Rectal smooth muscle tissue (tissue), 1 donor: ENCODE measurements at regions not wholly inside any gene's neighbourhood (a gene's known extent, or its start where the extent isn't known, plus 50 kb on each side); places are given as distances from the start of the nearest gene placed in this dataset.
"Not testable (repeated sequence)": the region's sequence is repeated elsewhere in the genome, so short reads cannot be mapped to it uniquely, and the experiment has no call there.

Experiments
- H3K27ac ChIP-seq: one replicate; pipeline ENCODE4 v1.7.0; 2013; ENCODE audit warnings: low read depth, low read length, inconsistent platforms
- H3K27me3 ChIP-seq: one replicate; pipeline ENCODE4 v1.7.0; 2013; ENCODE audit warnings: low read length; ENCODE audit not compliant: control insufficient read depth, insufficient read depth
- H3K36me3 ChIP-seq: one replicate; pipeline ENCODE4 v1.7.0; 2013; ENCODE audit warnings: low read length; ENCODE audit not compliant: control insufficient read depth, insufficient read depth
- H3K4me1 ChIP-seq: one replicate; pipeline ENCODE4 v1.7.0; 2013; ENCODE audit warnings: low read length; ENCODE audit not compliant: control insufficient read depth, insufficient read depth
- H3K4me3 ChIP-seq: one replicate; pipeline ENCODE4 v1.7.0; 2013; ENCODE audit warnings: low read length
- H3K9ac ChIP-seq: one replicate; pipeline ENCODE4 v1.7.0; 2013; ENCODE audit warnings: low read length

DNA sequence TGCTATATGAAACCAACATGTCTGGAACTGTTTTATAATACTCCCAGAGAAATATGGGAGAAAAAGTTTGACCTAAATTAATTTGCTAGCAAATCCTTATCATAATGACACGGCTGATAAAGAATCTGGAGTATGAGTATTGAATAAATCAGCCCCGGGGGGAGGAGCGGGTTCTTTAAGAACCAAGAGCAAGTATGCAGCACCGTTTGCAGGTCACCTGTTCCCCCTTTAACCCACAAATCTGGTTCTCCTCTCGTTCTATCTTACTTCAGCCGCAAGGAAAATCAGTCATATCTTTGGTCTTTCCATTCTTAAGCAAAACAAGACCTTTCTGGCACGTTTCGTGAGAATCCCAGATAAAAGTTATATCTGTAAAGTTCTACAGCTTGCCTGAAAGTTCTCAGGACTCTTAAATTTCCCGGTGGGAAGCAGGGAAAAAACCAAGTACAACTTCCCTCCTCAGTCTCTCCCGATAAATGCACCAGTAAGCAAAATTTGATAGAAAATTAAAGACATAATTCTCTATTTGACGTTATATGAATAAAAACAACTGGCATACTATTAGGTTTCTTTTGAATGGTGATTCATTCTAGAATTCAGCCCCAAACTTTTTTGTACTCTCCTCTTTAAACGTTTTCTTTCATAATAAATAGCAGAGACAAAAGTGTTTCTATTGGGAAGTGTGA is 348.6 kb downstream of the ZBBX start:
- no peak overlapping the region for H3K27ac ChIP-seq
- no peak overlapping the region for H3K4me3 ChIP-seq
- H3K27me3 ChIP-seq = no peaks in the 10 kb centered on the region
- no peak overlapping the region for H3K9ac ChIP-seq
- H3K36me3 ChIP-seq = no peaks in the 10 kb centered on the region
- H3K4me1 ChIP-seq = no peaks in the 10 kb centered on the region

- Histone ChIP-seq H3K36me3 (no peaks in the 10 kb centered on the region), H3K4me3 (no peak overlapping the region), H3K27me3 (no peaks in the 10 kb centered on the region), H3K9ac (no peak overlapping the region), H3K27ac (no peak overlapping the region), H3K4me1 (no peaks in the 10 kb centered on the region)
Measured at GRCh38 chr3:167030082-167030725, 349.9 kb downstream of the ZBBX start.

DNA sequence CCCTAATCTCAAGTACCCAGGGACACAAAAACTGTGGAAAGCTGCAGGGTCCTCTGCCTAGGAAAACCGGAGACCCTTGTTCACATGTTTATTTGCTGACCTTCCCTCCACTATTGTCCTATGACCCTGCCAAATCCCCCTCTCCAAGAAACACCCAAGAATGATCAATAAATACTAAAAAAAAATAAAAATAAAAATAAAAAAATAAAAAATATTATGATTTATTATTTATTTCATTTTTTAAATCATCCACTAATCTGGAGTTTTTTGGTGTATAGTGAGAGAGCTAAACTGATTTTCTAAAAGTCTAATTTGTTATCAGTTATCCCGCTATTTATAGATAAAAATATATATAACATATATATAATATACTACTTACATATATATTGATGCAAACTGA is 360.6 kb downstream of the ZBBX start:
- H3K36me3 ChIP-seq, H3K4me1 ChIP-seq, H3K27me3 ChIP-seq, H3K9ac ChIP-seq, H3K27ac ChIP-seq, H3K4me3 ChIP-seq: not testable (repeated sequence)

DNA sequence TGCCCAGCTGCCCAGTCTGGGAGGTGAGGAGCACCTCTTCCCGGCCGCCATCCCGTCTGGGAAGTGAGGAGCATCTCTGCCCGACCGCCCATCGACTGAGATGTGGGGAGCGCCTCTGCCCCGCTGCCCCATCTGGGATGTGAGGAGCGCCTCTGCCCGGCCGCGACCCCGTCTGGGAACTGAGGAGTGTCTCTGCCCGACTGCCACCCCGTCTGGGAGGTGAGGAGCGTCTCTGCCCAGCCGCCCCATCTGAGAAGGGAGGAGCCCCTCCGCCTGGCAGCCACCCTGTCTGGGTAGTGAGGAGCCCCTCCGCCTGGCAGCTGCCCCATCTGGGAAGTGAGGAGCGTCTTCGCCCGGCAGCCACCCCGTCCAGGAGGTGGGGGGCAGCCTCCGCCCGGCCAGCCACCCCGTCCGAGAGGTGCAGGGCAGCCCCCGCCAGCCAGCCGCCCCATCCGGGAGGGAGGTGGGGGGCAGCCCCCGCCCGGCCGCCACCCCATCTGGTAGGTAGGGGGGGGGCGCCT is 361.4 kb downstream of the ZBBX start:
- H3K9ac ChIP-seq, H3K27ac ChIP-seq, H3K4me3 ChIP-seq, H3K4me1 ChIP-seq, H3K27me3 ChIP-seq, H3K36me3 ChIP-seq: not testable (repeated sequence)

DNA sequence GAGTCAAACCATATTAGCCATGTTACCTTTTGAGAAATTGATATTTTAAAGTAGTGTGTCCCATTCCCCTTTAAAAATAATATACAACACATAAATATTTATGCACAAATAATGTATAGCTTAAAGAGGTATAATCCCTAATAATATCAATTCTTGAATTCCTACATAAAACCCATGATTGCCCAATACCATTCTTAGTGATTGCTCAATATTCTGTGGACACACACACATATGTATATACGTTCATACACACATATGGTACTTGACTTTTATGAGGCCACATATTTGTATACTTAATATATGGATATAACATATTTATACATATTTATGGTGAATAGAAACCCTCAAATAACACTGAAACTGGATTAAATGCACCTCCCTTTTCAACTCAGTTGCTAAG is 367.4 kb downstream of the ZBBX start:
- H3K27ac ChIP-seq = no peak overlapping the region
- H3K27me3 ChIP-seq = no peaks in the 10 kb centered on the region
- no peak overlapping the region for H3K9ac ChIP-seq
- H3K4me3 ChIP-seq = no peak overlapping the region
- H3K4me1 ChIP-seq = no peaks in the 10 kb centered on the region
- H3K36me3 ChIP-seq = no peaks in the 10 kb centered on the region

DNA sequence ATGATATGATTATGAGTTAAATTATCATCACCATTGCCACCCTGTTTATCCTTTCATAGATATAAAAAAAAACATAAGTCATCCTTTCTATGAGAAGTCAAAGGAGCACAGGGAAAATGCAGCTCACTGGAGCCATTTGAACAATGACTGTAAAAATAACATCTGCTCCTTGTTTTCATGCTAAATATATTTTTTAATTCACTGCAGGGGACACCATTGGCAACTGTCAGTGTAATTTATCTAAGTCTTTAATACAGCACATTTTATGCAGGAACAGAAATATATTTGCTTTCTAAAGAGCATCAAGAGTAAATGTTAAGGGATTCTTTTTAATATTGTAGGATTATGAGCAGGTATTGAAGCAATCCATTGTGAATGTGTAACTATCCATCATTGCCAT is 371.3 kb downstream of the ZBBX start:
- Histone ChIP-seq H3K9ac (no peak overlapping the region), H3K27me3 (no peaks in the 10 kb centered on the region), H3K4me3 (no peak overlapping the region), H3K36me3 (no peaks in the 10 kb centered on the region), H3K27ac (no peak overlapping the region), H3K4me1 (no peaks in the 10 kb centered on the region)

GRCh38 chr3:167001374-167001773 is 378.7 kb downstream of the ZBBX start:
- Histone ChIP-seq H3K4me1 (no peaks in the 10 kb centered on the region), H3K9ac (no peak overlapping the region), H3K4me3 (no peak overlapping the region), H3K27me3 (no peaks in the 10 kb centered on the region), H3K36me3 (no peaks in the 10 kb centered on the region), H3K27ac (no peak overlapping the region)

- Histone ChIP-seq H3K9ac (no peak overlapping the region), H3K27ac (no peak overlapping the region), H3K4me3 (no peak overlapping the region), H3K4me1 (no peaks in the 10 kb centered on the region), H3K36me3 (no peaks in the 10 kb centered on the region), H3K27me3 (no peaks in the 10 kb centered on the region)
Measured at GRCh38 chr3:166993015-166993630, 387.0 kb downstream of the ZBBX start.

DNA sequence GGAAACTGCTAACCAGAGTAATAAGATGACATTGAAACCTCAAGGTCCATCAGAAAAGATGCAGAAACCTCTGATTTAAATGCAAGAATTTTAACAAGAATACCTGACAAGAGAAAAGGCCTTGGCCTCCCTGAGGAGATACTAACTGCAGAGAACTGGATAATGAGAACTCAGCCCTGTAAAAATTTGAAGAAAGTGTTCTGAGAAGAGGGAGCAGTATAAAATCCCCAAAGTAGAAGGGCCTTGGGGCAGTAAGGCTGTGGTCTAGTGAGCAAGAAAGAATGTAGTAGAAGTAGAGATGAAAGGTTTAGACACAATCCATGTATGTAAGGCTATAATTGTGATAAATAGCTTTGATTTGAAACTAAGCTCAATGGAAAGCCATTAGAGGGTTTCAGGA is 394.1 kb downstream of the ZBBX start:
- no peak overlapping the region for H3K27ac ChIP-seq
- no peaks in the 10 kb centered on the region for H3K4me1 ChIP-seq
- no peaks in the 10 kb centered on the region for H3K36me3 ChIP-seq
- no peaks in the 10 kb centered on the region for H3K27me3 ChIP-seq
- H3K4me3 ChIP-seq = no peak overlapping the region
- no peak overlapping the region for H3K9ac ChIP-seq

DNA sequence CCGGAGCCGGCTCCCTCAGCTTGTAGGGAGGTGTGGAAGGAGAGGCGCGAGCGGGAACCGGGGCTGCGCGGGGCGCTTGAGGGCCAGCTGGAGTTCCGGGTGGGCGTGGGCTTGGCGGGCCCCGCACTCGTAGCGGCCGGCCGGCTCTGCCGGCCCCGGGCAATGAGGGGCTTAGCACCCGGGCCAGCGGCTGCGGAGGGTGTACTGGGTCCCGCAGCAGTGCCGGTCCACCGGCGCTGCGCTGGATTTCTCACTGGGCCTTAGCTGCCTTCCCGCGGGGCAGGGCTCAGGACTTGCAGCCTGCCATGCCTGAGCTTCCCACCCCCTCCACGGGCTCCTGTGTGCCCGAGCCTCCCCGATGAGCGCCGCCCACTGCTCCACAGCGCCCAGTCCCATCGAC is 404.3 kb downstream of the ZBBX start:
- not testable (repeated sequence) for H3K27ac ChIP-seq, H3K27me3 ChIP-seq, H3K4me1 ChIP-seq, H3K4me3 ChIP-seq, H3K9ac ChIP-seq, H3K36me3 ChIP-seq

DNA sequence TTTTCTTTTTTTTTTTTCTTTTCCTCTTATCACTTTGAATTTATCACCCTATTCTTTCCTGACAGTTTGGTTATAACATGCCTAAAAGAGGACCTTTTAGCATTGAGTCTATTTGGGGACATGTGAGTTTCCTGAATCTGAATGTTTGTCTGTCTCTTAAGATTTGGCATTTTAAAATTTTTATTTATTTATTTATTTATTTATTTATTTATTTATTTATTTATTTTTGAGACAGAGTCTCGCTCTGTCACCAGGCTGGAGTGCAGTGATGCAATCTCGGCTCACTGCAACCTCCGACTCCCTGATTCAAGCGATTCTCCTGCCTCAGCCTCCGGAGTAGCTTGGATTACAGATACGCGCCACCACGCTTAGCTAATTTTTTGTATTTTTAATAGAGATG is 412.4 kb downstream of the ZBBX start:
- not testable (repeated sequence) for H3K27ac ChIP-seq, H3K4me3 ChIP-seq, H3K36me3 ChIP-seq, H3K9ac ChIP-seq, H3K27me3 ChIP-seq, H3K4me1 ChIP-seq

GRCh38 chr3:166962911-166963310 is 417.2 kb downstream of the ZBBX start:
- H3K27me3 ChIP-seq = no peaks in the 10 kb centered on the region
- H3K4me3 ChIP-seq = no peak overlapping the region
- H3K9ac ChIP-seq = no peak overlapping the region
- H3K27ac ChIP-seq = no peak overlapping the region
- H3K4me1 ChIP-seq = no peaks in the 10 kb centered on the region
- H3K36me3 ChIP-seq = no peaks in the 10 kb centered on the region

DNA sequence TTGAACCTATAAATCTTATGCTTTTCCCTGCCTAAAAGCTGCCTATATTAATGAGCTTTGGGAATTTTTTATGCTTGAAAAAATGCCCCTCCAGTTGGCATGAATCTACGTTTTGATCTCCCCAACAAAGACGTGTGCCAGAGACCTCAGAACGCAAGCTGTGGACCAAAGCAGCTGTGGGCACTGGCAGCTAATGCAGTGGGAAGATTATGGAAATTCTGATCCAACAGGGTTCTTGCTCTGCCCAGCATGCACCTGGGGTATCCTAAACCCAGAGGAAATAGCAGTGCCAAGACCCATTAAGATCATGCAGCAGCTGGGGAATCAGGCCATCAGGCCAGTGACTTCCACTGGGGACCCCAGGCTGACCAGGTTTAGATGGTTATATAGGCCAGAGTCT is 423.0 kb downstream of the ZBBX start:
- no peak overlapping the region for H3K4me3 ChIP-seq
- no peaks in the 10 kb centered on the region for H3K4me1 ChIP-seq
- no peaks in the 10 kb centered on the region for H3K27me3 ChIP-seq
- no peaks in the 10 kb centered on the region for H3K36me3 ChIP-seq
- H3K9ac ChIP-seq = no peak overlapping the region
- H3K27ac ChIP-seq = no peak overlapping the region
